SK-N-SH treated with all-trans-retinoic acid at 6 μM for 48 hours (cell line): ENCODE measurements at regions not wholly inside any gene's neighbourhood (a gene's known extent, or its start where the extent isn't known, plus 50 kb on each side); places are given as distances from the start of the nearest gene placed in this dataset.

Experiments used
- ARNTL ChIP-seq: fragments of 450-650 bp; formaldehyde crosslinking; IDR thresholded peaks from 2 replicates; pipeline ENCODE4 v1.5.0; 2020; ENCODE audit warnings: low read depth, mild to moderate bottlenecking, moderate library complexity, borderline replicate concordance
- CREB5 ChIP-seq: fragments of 250-450 bp; sonication (Bioruptor Pico); IDR thresholded peaks from 2 replicates; pipeline ENCODE4 v1.5.1; 2020; ENCODE audit warnings: low read depth, mild to moderate bottlenecking, moderate library complexity
- ESRRG ChIP-seq: fragments of 250-450 bp; sonication (Bioruptor Pico); IDR thresholded peaks from 2 replicates; pipeline ENCODE4 v1.6.1; 2021; ENCODE audit warnings: mild to moderate bottlenecking
- PATZ1 ChIP-seq: fragments of 250-450 bp; sonication (Bioruptor Pico); IDR thresholded peaks from 2 replicates; pipeline ENCODE4 v1.8.0; 2020; ENCODE audit warnings: mild to moderate bottlenecking, moderate library complexity, borderline replicate concordance
- POU6F1 ChIP-seq: fragments of 250-450 bp; sonication (Bioruptor Pico); IDR thresholded peaks from 2 replicates; pipeline ENCODE4 v1.8.0; 2021; ENCODE audit warnings: low read depth, mild to moderate bottlenecking, moderate library complexity, borderline replicate concordance
- RARB ChIP-seq: fragments of 250-450 bp; sonication (Bioruptor Pico); IDR thresholded peaks from 2 replicates; pipeline ENCODE4 v1.8.0; 2021; ENCODE audit warnings: mild to moderate bottlenecking, moderate library complexity
- ZC3H10 ChIP-seq: fragments of 250-450 bp; sonication (Bioruptor Pico); IDR thresholded peaks from 2 replicates; pipeline ENCODE4 v1.5.1; 2021; ENCODE audit warnings: mild to moderate bottlenecking, moderate library complexity
- ZNF565 ChIP-seq: fragments of 450-650 bp; formaldehyde crosslinking; conservative IDR thresholded peaks from 2 replicates; pipeline ENCODE4 v1.5.0; 2020; ENCODE audit warnings: low read depth, mild to moderate bottlenecking, moderate library complexity

GRCh38 chr6:139494376-139494990 lies 120.0 kb upstream of the CITED2 start:
- no peak for TF ChIP-seq ARNTL (CRISPR knock-in tag)
- TF ChIP-seq ESRRG (CRISPR knock-in tag): no peak
- no peak for TF ChIP-seq ZNF565 (CRISPR knock-in tag)
- no peak for TF ChIP-seq PATZ1 (CRISPR knock-in tag)
- TF ChIP-seq RARB (CRISPR knock-in tag): no peak
- no peak for TF ChIP-seq ZC3H10 (CRISPR knock-in tag)
- no peak for TF ChIP-seq POU6F1 (CRISPR knock-in tag)
- TF ChIP-seq CREB5 (CRISPR knock-in tag): no peak
